ENCODE measurements at regions not wholly inside any gene's neighbourhood (a gene's known extent, or its start where the extent isn't known, plus 50 kb on each side); places are given as distances from the start of the nearest gene placed in this dataset.
A peak's percentile ranks its signal among the peaks of the same experiment; 100 is the strongest.
"Not testable (repeated sequence)": the region's sequence is repeated elsewhere in the genome, so short reads cannot be mapped to it uniquely, and the experiment has no call there.

- no peak for TF ChIP-seq JUND (IDR thresholded peaks at IDR 0.05; ENCODE audit: low read depth)
- no peak for DNase-seq (ENCODE audit: low read depth in 1 of 2, low spot score in 1 of 2)
- in situ Hi-C loops (cut with HindIII; ENCODE audit: low pct_unique_long_range_greater_than_20kb, low sequenced_read_pairs) = no loop called here
Observed at GRCh38 chr15:26145796-26146195, 282.7 kb upstream of the ATP10A start.

DNA sequence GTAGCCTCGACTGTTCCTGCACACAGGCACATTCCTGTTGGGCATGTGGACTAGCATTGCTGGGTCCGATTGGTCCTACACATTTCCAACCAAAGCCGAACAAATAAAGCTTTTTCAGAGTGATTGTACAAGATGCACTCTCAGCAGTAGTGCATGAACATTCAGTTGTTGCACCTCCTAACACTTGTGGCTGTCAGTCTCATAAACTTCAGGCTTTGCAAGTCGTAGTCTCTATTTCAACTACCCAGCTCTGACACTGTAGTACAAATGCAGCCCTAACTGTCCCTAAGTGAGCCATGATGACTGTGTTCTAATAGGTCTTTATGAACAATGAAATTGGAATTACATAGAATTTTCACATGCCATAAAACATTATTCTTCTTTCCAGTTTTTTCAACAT lies 281.7 kb upstream of the ATP10A start:
- TF ChIP-seq JUND (IDR thresholded peaks at IDR 0.05; ENCODE audit: low read depth) = no peak
- no peak for DNase-seq (ENCODE audit: low read depth in 1 of 2, low spot score in 1 of 2)
- in situ Hi-C loops (cut with HindIII; ENCODE audit: low pct_unique_long_range_greater_than_20kb, low sequenced_read_pairs) = no loop called here

DNA sequence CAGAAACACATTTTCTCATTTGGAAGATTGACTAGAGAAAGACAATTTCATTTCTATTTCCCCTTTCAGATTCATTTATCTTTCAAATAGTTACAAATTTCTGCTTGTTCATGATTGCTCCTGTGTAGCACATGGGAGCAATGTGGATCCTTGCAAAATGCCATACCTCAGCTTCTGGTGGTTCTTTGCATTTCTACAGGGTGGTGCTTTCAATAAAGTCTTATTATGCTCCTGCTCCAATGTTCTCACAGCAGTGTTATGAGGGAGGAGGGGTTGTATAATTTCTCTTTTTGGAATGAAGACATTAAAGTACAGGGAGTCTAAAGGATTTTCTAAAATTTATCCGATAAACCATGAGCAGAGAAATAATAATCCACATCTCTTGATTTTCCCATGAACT lies 280.1 kb upstream of the ATP10A start:
- no peak for TF ChIP-seq JUND (IDR thresholded peaks at IDR 0.05; ENCODE audit: low read depth)
- in situ Hi-C loops (cut with HindIII; ENCODE audit: low pct_unique_long_range_greater_than_20kb, low sequenced_read_pairs) = no loop called here
- DNase-seq (ENCODE audit: low read depth in 1 of 2, low spot score in 1 of 2) = no peak

- TF ChIP-seq JUND (IDR thresholded peaks at IDR 0.05; ENCODE audit: low read depth) = no peak
- DNase-seq (ENCODE audit: low read depth in 1 of 2, low spot score in 1 of 2) = peak in 1 of 2 experiments; percentile 68
- in situ Hi-C loops (cut with HindIII; ENCODE audit: low pct_unique_long_range_greater_than_20kb, low sequenced_read_pairs) = no loop called here
Observed at GRCh38 chr15:26134812-26135211, 271.7 kb upstream of the ATP10A start.

- TF ChIP-seq JUND (IDR thresholded peaks at IDR 0.05; ENCODE audit: low read depth) = no peak
Observed at GRCh38 chr15:26134152-26134551, 271.0 kb upstream of the ATP10A start.

DNA sequence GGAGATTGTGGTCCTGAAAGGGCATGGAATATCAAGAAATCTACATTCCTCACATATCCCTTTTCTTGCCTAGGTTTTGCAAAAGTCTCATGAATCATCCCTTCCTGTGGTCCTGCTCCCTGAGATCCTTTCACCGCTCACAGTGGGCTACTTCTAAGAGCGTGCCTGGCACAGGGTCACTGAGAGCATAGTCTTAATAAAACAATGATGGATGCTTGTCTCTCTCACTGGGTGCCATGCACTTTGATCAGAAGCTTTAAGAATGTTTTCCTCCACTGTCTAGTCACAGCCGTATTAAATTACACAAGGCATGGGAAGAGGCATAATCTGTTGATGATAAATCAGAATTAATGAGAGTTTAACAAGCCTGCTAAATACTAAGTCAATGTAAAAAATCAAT lies 269.7 kb upstream of the ATP10A start:
- in situ Hi-C loops (cut with HindIII; ENCODE audit: low pct_unique_long_range_greater_than_20kb, low sequenced_read_pairs) = no loop called here

More at GRCh38 chr15:26134152-26134551, 271.0 kb upstream of the ATP10A start:
- in situ Hi-C loops (cut with HindIII; ENCODE audit: low pct_unique_long_range_greater_than_20kb, low sequenced_read_pairs) = no loop called here
- DNase-seq (ENCODE audit: low read depth in 1 of 2, low spot score in 1 of 2) = no peak

DNA sequence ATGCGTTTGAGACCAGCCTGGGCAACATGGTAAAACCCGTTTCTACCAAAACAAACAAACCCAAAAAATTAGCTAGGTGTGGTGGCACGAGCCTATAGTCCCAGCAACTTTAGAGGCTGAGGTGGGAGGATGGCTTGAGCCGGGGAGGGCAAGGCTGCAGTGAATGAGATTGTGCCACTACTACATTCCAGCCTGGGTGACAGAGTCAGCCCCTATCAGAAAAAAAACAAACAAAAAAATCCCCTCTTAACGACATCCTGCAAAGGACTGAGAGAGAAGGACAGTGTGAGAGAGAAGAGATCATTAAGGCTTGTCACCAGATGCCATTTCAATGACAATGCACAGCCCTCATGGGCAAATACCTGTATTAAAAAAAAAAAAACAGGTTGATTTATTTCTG lies 266.7 kb upstream of the ATP10A start:
- TF ChIP-seq JUND (IDR thresholded peaks at IDR 0.05; ENCODE audit: low read depth) = no peak
- in situ Hi-C loops (cut with HindIII; ENCODE audit: low pct_unique_long_range_greater_than_20kb, low sequenced_read_pairs) = no loop called here
- no peak for DNase-seq (ENCODE audit: low read depth in 1 of 2, low spot score in 1 of 2)

More for the DNA sequence above, 269.7 kb upstream of the ATP10A start:
- DNase-seq (ENCODE audit: low read depth in 1 of 2, low spot score in 1 of 2) = no peak
- no peak for TF ChIP-seq JUND (IDR thresholded peaks at IDR 0.05; ENCODE audit: low read depth)

- no peak for DNase-seq (ENCODE audit: low read depth in 1 of 2, low spot score in 1 of 2)
- in situ Hi-C loops (cut with HindIII; ENCODE audit: low pct_unique_long_range_greater_than_20kb, low sequenced_read_pairs) = no loop called here
- TF ChIP-seq JUND (IDR thresholded peaks at IDR 0.05; ENCODE audit: low read depth) = no peak
Observed at GRCh38 chr15:26128611-26129140, 265.5 kb upstream of the ATP10A start.

- DNase-seq (ENCODE audit: low read depth in 1 of 2, low spot score in 1 of 2) = peak in 1 of 2 experiments; percentile 36
- in situ Hi-C loops (cut with HindIII; ENCODE audit: low pct_unique_long_range_greater_than_20kb, low sequenced_read_pairs) = no loop called here
Observed at GRCh38 chr15:26126819-26127387, 263.8 kb upstream of the ATP10A start.

GRCh38 chr15:26126070-26126469 lies 262.9 kb upstream of the ATP10A start:
- in situ Hi-C loops (cut with HindIII; ENCODE audit: low pct_unique_long_range_greater_than_20kb, low sequenced_read_pairs) = no loop called here
- DNase-seq (ENCODE audit: low read depth in 1 of 2, low spot score in 1 of 2) = peak in 1 of 2 experiments; percentile 22
- no peak for TF ChIP-seq JUND (IDR thresholded peaks at IDR 0.05; ENCODE audit: low read depth)

More at GRCh38 chr15:26126819-26127387, 263.8 kb upstream of the ATP10A start:
- no peak for TF ChIP-seq JUND (IDR thresholded peaks at IDR 0.05; ENCODE audit: low read depth)

DNA sequence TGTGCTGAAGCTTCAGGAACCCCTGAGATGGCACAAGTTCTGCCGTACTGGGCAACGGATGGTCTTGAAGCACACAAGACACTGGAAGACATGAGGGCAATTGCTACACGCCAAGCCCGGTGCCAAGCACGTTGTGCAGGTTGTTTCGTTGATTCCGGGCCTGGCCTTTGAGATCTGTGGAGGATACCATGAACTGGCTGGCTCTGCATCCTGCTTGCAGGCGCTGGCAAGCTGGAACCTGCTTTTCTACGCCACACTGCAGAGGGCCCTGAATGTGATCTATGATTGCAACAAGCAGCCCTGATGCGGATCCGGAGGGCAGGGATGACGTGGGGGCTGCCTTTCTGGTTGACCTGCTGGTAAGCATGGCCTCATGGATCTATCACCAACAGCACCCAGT lies 262.5 kb upstream of the ATP10A start:
- no peak for TF ChIP-seq JUND (IDR thresholded peaks at IDR 0.05; ENCODE audit: low read depth)
- DNase-seq (ENCODE audit: low read depth in 1 of 2, low spot score in 1 of 2) = no peak
- in situ Hi-C loops (cut with HindIII; ENCODE audit: low pct_unique_long_range_greater_than_20kb, low sequenced_read_pairs) = no loop called here

- in situ Hi-C loops (cut with HindIII; ENCODE audit: low pct_unique_long_range_greater_than_20kb, low sequenced_read_pairs) = no loop called here
- no peak for DNase-seq (ENCODE audit: low read depth in 1 of 2, low spot score in 1 of 2)
- no peak for TF ChIP-seq JUND (IDR thresholded peaks at IDR 0.05; ENCODE audit: low read depth)
Observed at GRCh38 chr15:26119322-26119721, 256.2 kb upstream of the ATP10A start.

GRCh38 chr15:26115229-26115943 lies 252.3 kb upstream of the ATP10A start:
- no peak for DNase-seq (ENCODE audit: low read depth in 1 of 2, low spot score in 1 of 2)
- in situ Hi-C loops (cut with HindIII; ENCODE audit: low pct_unique_long_range_greater_than_20kb, low sequenced_read_pairs) = no loop called here
- no peak for TF ChIP-seq JUND (IDR thresholded peaks at IDR 0.05; ENCODE audit: low read depth)

- not testable (repeated sequence) for DNase-seq (ENCODE audit: low read depth in 1 of 2, low spot score in 1 of 2)
Observed at GRCh38 chr15:26114128-26114527, 251.0 kb upstream of the ATP10A start.

More at GRCh38 chr15:26114128-26114527, 251.0 kb upstream of the ATP10A start:
- in situ Hi-C loops (cut with HindIII; ENCODE audit: low pct_unique_long_range_greater_than_20kb, low sequenced_read_pairs) = not testable (repeated sequence)
